Endodermal cell (in vitro differentiated cells): ENCODE measurements at regions not wholly inside any gene's neighbourhood (a gene's known extent, or its start where the extent isn't known, plus 50 kb on each side); places are given as distances from the start of the nearest gene placed in this dataset.

Experiments
- DNase-seq: peaks from one replicate; pipeline ENCODE4 v3.0.0-alpha.2; 2017
- H3K27ac ChIP-seq: 2 replicates; pipeline ENCODE4 v1.5.1; 2013; ENCODE audit warnings: mild to moderate bottlenecking, low read depth, low read length, moderate library complexity
- H3K27me3 ChIP-seq: 2 replicates; pipeline ENCODE4 v1.6.1; 2013; ENCODE audit warnings: mild to moderate bottlenecking, low read length, moderate library complexity; ENCODE audit not compliant: insufficient read depth, control insufficient read depth, poor library complexity, severe bottlenecking
- H3K36me3 ChIP-seq: 2 replicates; pipeline ENCODE4 v1.7.0; 2013; ENCODE audit warnings: mild to moderate bottlenecking, low read length, moderate library complexity; ENCODE audit not compliant: control insufficient read depth, insufficient read depth
- H3K4me1 ChIP-seq: one replicate; pipeline ENCODE4 v1.7.0; 2013; ENCODE audit warnings: low read length; ENCODE audit not compliant: control insufficient read depth, insufficient read depth
- H3K4me3 ChIP-seq: 2 replicates; pipeline ENCODE4 v1.5.1; 2013; ENCODE audit warnings: mild to moderate bottlenecking, low read length, moderate library complexity
- H3K9ac ChIP-seq: 2 replicates; pipeline ENCODE4 v1.6.1; 2013; ENCODE audit warnings: mild to moderate bottlenecking, low read length, moderate library complexity; ENCODE audit not compliant: poor library complexity, severe bottlenecking; ENCODE audit errors: extremely low read depth
- H3K9me3 ChIP-seq: 2 replicates; pipeline ENCODE4 v1.6.1; 2013; ENCODE audit warnings: mild to moderate bottlenecking, low read length, moderate library complexity; ENCODE audit not compliant: control insufficient read depth
- H3K27ac Mint-ChIP-seq: 2 replicates; pipeline ENCODE4 v1.8.0; 2020; ENCODE audit warnings: mixed read lengths
- H3K27me3 Mint-ChIP-seq: 2 replicates; pipeline ENCODE4 v1.8.0; 2021; ENCODE audit warnings: mild to moderate bottlenecking, mixed read lengths; ENCODE audit not compliant: insufficient read depth
- H3K36me3 Mint-ChIP-seq: 2 replicates; pipeline ENCODE4 v1.8.0; 2020; ENCODE audit warnings: low read depth, mixed read lengths
- H3K4me1 Mint-ChIP-seq: 2 replicates; pipeline ENCODE4 v1.8.0; 2020; ENCODE audit warnings: mixed read lengths
- H3K4me3 Mint-ChIP-seq: 2 replicates; pipeline ENCODE4 v1.8.0; 2020; ENCODE audit warnings: mild to moderate bottlenecking, moderate library complexity, mixed read lengths
- H3K9me3 Mint-ChIP-seq: 2 replicates; pipeline ENCODE4 v1.8.0; 2020; ENCODE audit warnings: mild to moderate bottlenecking, mixed read lengths
- CTCF ChIP-seq: fragments of 200-600 bp; sonication (generic); conservative IDR thresholded peaks from 2 replicates; pipeline ENCODE4 v1.5.0; 2021; ENCODE audit warnings: antibody characterized with exemption, mild to moderate bottlenecking
- WGBS, 2 experiments: methylation state at CpG; one replicate each; pipeline versions ENCODE4 v1.1.5 to v1.1.7; 2013; ENCODE audit warnings: missing lambda C conversion rate in 2 of 2, mixed read lengths in 1 of 2; ENCODE audit not compliant: insufficient coverage in 1 of 2, insufficient read length in 1 of 2; 5-methylcytosine and 5-hydroxymethylcytosine counted together

- H3K9me3 Mint-ChIP-seq, result no peaks in the 10 kb centered on the region
- H3K36me3 ChIP-seq, result no peaks in the 10 kb centered on the region
- DNase-seq, result no peak
- peaks cover 4% of the 10 kb centered on the region for H3K27me3 Mint-ChIP-seq
- 96 to 100% methylated on average over 4 to 15 of the region's 15 CpGs for WGBS, 2 experiments
- peaks cover 12% of the 10 kb centered on the region for H3K27me3 ChIP-seq
- H3K9me3 ChIP-seq, result no peaks in the 10 kb centered on the region
- no peak overlapping the region for H3K27ac Mint-ChIP-seq
- no peaks in the 10 kb centered on the region for H3K36me3 Mint-ChIP-seq
- no peaks in the 10 kb centered on the region for H3K4me1 ChIP-seq
- H3K27ac ChIP-seq, result no peak overlapping the region
- no peak for TF ChIP-seq CTCF
- H3K4me3 ChIP-seq, result no peak overlapping the region
- H3K4me3 Mint-ChIP-seq, result no peak overlapping the region
- peaks cover under 1% of the 10 kb centered on the region for H3K4me1 Mint-ChIP-seq
- H3K9ac ChIP-seq, result no peak overlapping the region
These were observed 173.9 kb downstream of the DHX35 start for GRCh38 chr20:39135885-39136544.

- peaks cover 6% of the 10 kb centered on the region for H3K4me1 Mint-ChIP-seq
- Histone ChIP-seq H3K4me3 (no peak overlapping the region), H3K9me3 (no peaks in the 10 kb centered on the region), H3K36me3 (no peaks in the 10 kb centered on the region), H3K4me1 (no peaks in the 10 kb centered on the region), H3K27me3 (no peaks in the 10 kb centered on the region), H3K9ac (no peak overlapping the region), H3K27ac (no peak overlapping the region)
- TF ChIP-seq CTCF, result no peak
- H3K9me3 Mint-ChIP-seq, result no peaks in the 10 kb centered on the region
- no peak overlapping the region for H3K27ac Mint-ChIP-seq
- no peaks in the 10 kb centered on the region for H3K36me3 Mint-ChIP-seq
- no peak overlapping the region for H3K4me3 Mint-ChIP-seq
- 88 to 93% methylated on average over 2 to 4 of the region's 4 CpGs for WGBS, 2 experiments
- no peak for DNase-seq
- H3K27me3 Mint-ChIP-seq, result peaks cover 2% of the 10 kb centered on the region
These were observed 171.1 kb downstream of the DHX35 start for GRCh38 chr20:39133201-39133600.

- no peak for TF ChIP-seq CTCF
- H3K27ac Mint-ChIP-seq, result no peak overlapping the region
- no peak overlapping the region for H3K27ac ChIP-seq
- H3K4me1 ChIP-seq, result no peaks in the 10 kb centered on the region
- no peaks in the 10 kb centered on the region for H3K36me3 Mint-ChIP-seq
- H3K36me3 ChIP-seq, result no peaks in the 10 kb centered on the region
- H3K4me1 Mint-ChIP-seq, result peaks cover 6% of the 10 kb centered on the region
- no peak overlapping the region for H3K4me3 Mint-ChIP-seq
- no peaks in the 10 kb centered on the region for H3K9me3 Mint-ChIP-seq
- peaks cover 2% of the 10 kb centered on the region for H3K27me3 Mint-ChIP-seq
- H3K9ac ChIP-seq, result no peak overlapping the region
- H3K4me3 ChIP-seq, result no peak overlapping the region
- no peaks in the 10 kb centered on the region for H3K9me3 ChIP-seq
- no peaks in the 10 kb centered on the region for H3K27me3 ChIP-seq
- no peak for DNase-seq
- 91 to 92% methylated on average over 3 to 5 of the region's 5 CpGs for WGBS, 2 experiments
These were observed 170.4 kb downstream of the DHX35 start for GRCh38 chr20:39132511-39132910.
